ENCODE measurements at regions not wholly inside any gene's neighbourhood (a gene's known extent, or its start where the extent isn't known, plus 50 kb on each side); places are given as distances from the start of the nearest gene placed in this dataset.
"Not testable (repeated sequence)": the region's sequence is repeated elsewhere in the genome, so short reads cannot be mapped to it uniquely, and the experiment has no call there.

GRCh38 chr12:11980115-11980514, 90.6 kb upstream of the BCL2L14 start:
- no peak for DNase-seq

GRCh38 chr12:11981121-11981733, 89.5 kb upstream of the BCL2L14 start:
- DNase-seq: no peak

- DNase-seq: no peak
These were observed 86.3 kb upstream of the BCL2L14 start for GRCh38 chr12:11984417-11984816.

GRCh38 chr12:11986165-11986564, 84.6 kb upstream of the BCL2L14 start:
- no peak for DNase-seq

GRCh38 chr12:11987901-11988300, 82.8 kb upstream of the BCL2L14 start:
- DNase-seq: no peak

- no peak for DNase-seq
These were observed 79.1 kb upstream of the BCL2L14 start for GRCh38 chr12:11991604-11992003.

- no peak for DNase-seq
These were observed 78.2 kb upstream of the BCL2L14 start for GRCh38 chr12:11992515-11992914.

- DNase-seq: not testable (repeated sequence)
These were observed 72.3 kb upstream of the BCL2L14 start for GRCh38 chr12:11998307-11998943.

GRCh38 chr12:11998944-11999315, 71.8 kb upstream of the BCL2L14 start:
- no peak for DNase-seq

GRCh38 chr12:12003609-12004008, 67.1 kb upstream of the BCL2L14 start:
- no peak for DNase-seq

GRCh38 chr12:12004524-12004923, 66.2 kb upstream of the BCL2L14 start:
- DNase-seq: no peak

- no peak for DNase-seq
These were observed 63.6 kb upstream of the BCL2L14 start for GRCh38 chr12:12007001-12007712.

GRCh38 chr12:12007713-12008231, 63.0 kb upstream of the BCL2L14 start:
- DNase-seq: no peak

- DNase-seq: no peak
These were observed 62.4 kb upstream of the BCL2L14 start for GRCh38 chr12:12008232-12008850.

- no peak for DNase-seq
These were observed 61.7 kb upstream of the BCL2L14 start for GRCh38 chr12:12008931-12009611.

GRCh38 chr12:12009749-12010276, 60.9 kb upstream of the BCL2L14 start:
- DNase-seq: not testable (repeated sequence)

- peak; percentile 78 for DNase-seq
These were observed 60.3 kb upstream of the BCL2L14 start for GRCh38 chr12:12010277-12011039.

- no peak for DNase-seq
These were observed 58.9 kb upstream of the BCL2L14 start for GRCh38 chr12:12011880-12012260.

- DNase-seq: peak; percentile 33
These were observed 55.6 kb upstream of the BCL2L14 start for GRCh38 chr12:12015073-12015685.

GRCh38 chr12:12016284-12017100, 54.2 kb upstream of the BCL2L14 start:
- peak; percentile 68 for DNase-seq
